22Rv1 (cell line): ENCODE measurements at regions not wholly inside any gene's neighbourhood (a gene's known extent, or its start where the extent isn't known, plus 50 kb on each side); places are given as distances from the start of the nearest gene placed in this dataset.

Experiments used
- CTCF ChIP-seq: fragments of 450-650 bp; IDR thresholded peaks from 2 replicates; pipeline ENCODE4 v1.5.1; 2017; ENCODE audit warnings: mild to moderate bottlenecking
- ZFX ChIP-seq: fragments of 450-650 bp; IDR thresholded peaks from 2 replicates; pipeline ENCODE4 v1.6.1; 2017; ENCODE audit warnings: antibody characterized with exemption, borderline replicate concordance

DNA sequence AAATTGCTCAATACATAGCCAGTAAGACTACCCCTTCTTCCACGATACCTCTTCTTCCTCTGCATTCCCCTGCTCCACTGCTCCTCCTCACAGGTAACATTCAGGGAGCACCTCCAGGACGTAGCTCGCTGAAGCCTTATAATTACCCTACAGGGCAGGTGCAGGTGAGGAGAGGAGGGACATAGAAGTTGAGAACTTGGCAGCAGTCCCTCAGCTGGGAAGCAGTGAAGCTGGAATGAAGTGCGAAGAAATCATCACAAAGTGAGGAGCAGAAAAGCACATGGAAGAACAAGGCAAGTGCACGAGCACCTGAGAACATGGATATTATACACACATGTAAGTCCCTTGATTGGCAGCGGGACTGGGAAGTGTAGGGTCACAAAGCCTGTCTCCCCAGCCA, 118.2 kb downstream of the HSD17B3 start:
- TF ChIP-seq CTCF (no peak), ZFX (no peak)
